Liver (tissue), 8 donors: ENCODE measurements at regions not wholly inside any gene's neighbourhood (a gene's known extent, or its start where the extent isn't known, plus 50 kb on each side); places are given as distances from the start of the nearest gene placed in this dataset.

Source experiments
- DNase-seq: peaks from one replicate; pipeline ENCODE4 v3.0.0-alpha.2; 2017; ENCODE audit warnings: low spot score
- H3K27ac ChIP-seq, 2 donors: one replicate each; pipeline ENCODE4 v1.7.0; 2013; ENCODE audit warnings: inconsistent platforms in 2 of 2, low read length in 2 of 2, control low read depth in 1 of 2, low read depth in 1 of 2, mild to moderate bottlenecking in 1 of 2
- H3K27me3 ChIP-seq, 4 donors: one replicate each; pipeline versions ENCODE4 v1.6.1 to v1.7.0; 2013; ENCODE audit warnings: low read length in 3 of 4, inconsistent platforms in 1 of 4, mild to moderate bottlenecking in 1 of 4, moderate library complexity in 1 of 4; ENCODE audit not compliant: control insufficient read depth in 4 of 4, insufficient read depth in 4 of 4
- H3K36me3 ChIP-seq, 4 donors: one replicate each; pipeline versions ENCODE4 v1.6.1 to v1.7.0; 2013; ENCODE audit warnings: low read length in 3 of 4, mild to moderate bottlenecking in 3 of 4, low read depth in 1 of 4, moderate library complexity in 1 of 4; ENCODE audit not compliant: control insufficient read depth in 4 of 4, insufficient read depth in 3 of 4
- H3K4me1 ChIP-seq, 4 donors: one replicate each; pipeline versions ENCODE4 v1.6.1 to v1.7.0; 2013; ENCODE audit warnings: low read length in 3 of 4, mild to moderate bottlenecking in 3 of 4, moderate library complexity in 1 of 4; ENCODE audit not compliant: control insufficient read depth in 4 of 4, insufficient read depth in 4 of 4
- H3K4me3 ChIP-seq, 3 donors: one replicate each; pipeline versions ENCODE4 v1.6.1 to v1.7.0; 2013; ENCODE audit warnings: low read length in 3 of 3, control low read depth in 1 of 3, low read depth in 1 of 3, mild to moderate bottlenecking in 1 of 3
- H3K9ac ChIP-seq, 2 donors: one replicate each; pipeline ENCODE4 v1.7.0; 2013; ENCODE audit warnings: low read length in 2 of 2, mild to moderate bottlenecking in 2 of 2, moderate library complexity in 2 of 2, control low read depth in 1 of 2, low read depth in 1 of 2
- H3K9me3 ChIP-seq, 4 donors: one replicate each; pipeline versions ENCODE4 v1.6.1 to v1.7.0; 2013; ENCODE audit warnings: low read length in 3 of 4; ENCODE audit not compliant: control insufficient read depth in 4 of 4
- ATF3 ChIP-seq: IDR thresholded peaks from 2 replicates; pipeline ENCODE4 v1.6.1; 2016; ENCODE audit warnings: antibody characterized with exemption
- CTCF ChIP-seq: fragments of 150-350 bp; IDR thresholded peaks from 2 replicates; pipeline ENCODE4 v1.5.1; 2017; ENCODE audit warnings: improper control_type of control experiment, low read depth, low read length; ENCODE audit not compliant: missing input control
- EGR1 ChIP-seq, 2 donors: IDR thresholded peaks; 2 replicates each; pipeline ENCODE4 v1.6.1; 2016 to 2018; ENCODE audit warnings: antibody characterized with exemption in 2 of 2, low read depth in 2 of 2
- FOXA1 ChIP-seq: IDR thresholded peaks from 2 replicates; pipeline ENCODE4 v1.6.1; 2016; ENCODE audit warnings: antibody characterized with exemption
- JUND ChIP-seq, 2 donors: IDR thresholded peaks; 2 replicates each; pipeline ENCODE4 v1.6.1; 2016; ENCODE audit warnings: antibody characterized with exemption in 2 of 2
- NR2F2 ChIP-seq: IDR thresholded peaks from 2 replicates; pipeline ENCODE4 v1.6.1; 2016; ENCODE audit warnings: antibody characterized with exemption
- RAD21 ChIP-seq, 2 donors: IDR thresholded peaks; 2 replicates each; pipeline ENCODE4 v1.6.1; 2016; ENCODE audit warnings: antibody characterized with exemption in 2 of 2, mild to moderate bottlenecking in 2 of 2
- REST ChIP-seq: IDR thresholded peaks from 2 replicates; pipeline ENCODE4 v1.6.1; 2016; ENCODE audit warnings: antibody characterized with exemption, mild to moderate bottlenecking
- RXRA ChIP-seq, 2 donors: IDR thresholded peaks; 2 replicates each; pipeline ENCODE4 v1.6.1; 2017 to 2018; ENCODE audit warnings: antibody characterized with exemption in 2 of 2, mild to moderate bottlenecking in 1 of 2
- SP1 ChIP-seq: IDR thresholded peaks from 2 replicates; pipeline ENCODE4 v1.6.1; 2018; ENCODE audit warnings: antibody characterized with exemption, mild to moderate bottlenecking
- TAF1 ChIP-seq: conservative IDR thresholded peaks from 2 replicates; pipeline ENCODE4 v1.6.1; 2016; ENCODE audit warnings: antibody characterized with exemption, mild to moderate bottlenecking
- YY1 ChIP-seq: IDR thresholded peaks from 2 replicates; pipeline ENCODE4 v1.6.1; 2016; ENCODE audit warnings: antibody characterized with exemption, mild to moderate bottlenecking
- ZBTB33 ChIP-seq: IDR thresholded peaks from 2 replicates; pipeline ENCODE4 v1.6.1; 2016; ENCODE audit warnings: antibody characterized with exemption
- WGBS: extraction: QIAGEN DNeasy Blood & Tissue Kit; methylation state at CpG from one replicate; pipeline ENCODE4 v1.1.7; 2013; 5-methylcytosine and 5-hydroxymethylcytosine counted together
- donor health status: healthy.
- donor health status: healthy.
- donor health status: healthy.
- donor health status: healthy.
- donor health status: healthy.

- H3K27me3 ChIP-seq: no peaks in the 10 kb centered on the region
- H3K27ac ChIP-seq: no peak overlapping the region
- H3K4me1 ChIP-seq: no peaks in the 10 kb centered on the region
- H3K9ac ChIP-seq: no peak overlapping the region
- no peak for DNase-seq
- TF ChIP-seq EGR1 (IDR thresholded peaks at IDR 0.05; ENCODE audit: low read depth in 2 of 2): no peak
- TF ChIP-seq JUND (IDR thresholded peaks at IDR 0.05): no peak
- TF ChIP-seq ZBTB33: no peak
- no peak for TF ChIP-seq NR2F2
- no peak for TF ChIP-seq REST
- no peak for TF ChIP-seq TAF1
- peak; percentile 55 for TF ChIP-seq CTCF
- no peak for TF ChIP-seq SP1
- TF ChIP-seq RXRA (IDR thresholded peaks at IDR 0.05): no peak
- TF ChIP-seq YY1: peak; percentile 14
- peak; percentile 91 to 92 for TF ChIP-seq RAD21 (IDR thresholded peaks at IDR 0.05)
- no peak for TF ChIP-seq ATF3
- no peaks in the 10 kb centered on the region for H3K36me3 ChIP-seq
- no peak overlapping the region for H3K4me3 ChIP-seq
- H3K9me3 ChIP-seq: no peaks in the 10 kb centered on the region
- WGBS: 16% methylated on average over 1 of the region's 1 CpG
Observed at GRCh38 chr3:39724233-39724846, 85.1 kb upstream of the MYRIP start.

- Histone ChIP-seq H3K36me3 (no peaks in the 10 kb centered on the region), H3K27ac (no peak overlapping the region), H3K9me3 (no peaks in the 10 kb centered on the region), H3K27me3 (no peaks in the 10 kb centered on the region), H3K4me3 (no peak overlapping the region), H3K4me1 (no peaks in the 10 kb centered on the region), H3K9ac (no peak overlapping the region)
- 97% methylated on average over 1 of the region's 1 CpG for WGBS
- TF ChIP-seq SP1 (no peak), REST (no peak), FOXA1 (no peak)
- DNase-seq: no peak
Observed at GRCh38 chr3:39725321-39725720, 84.1 kb upstream of the MYRIP start.
